OCI-LY7 (cell line): ENCODE measurements at regions not wholly inside any gene's neighbourhood (a gene's known extent, or its start where the extent isn't known, plus 50 kb on each side); places are given as distances from the start of the nearest gene placed in this dataset.

Source experiments
- EZH2phosphoT487 ChIP-seq: fragments of 200-600 bp; sonication (generic); IDR thresholded peaks from 2 replicates; pipeline ENCODE4 v1.6.1; 2018; ENCODE audit warnings: low read depth, borderline replicate concordance, mild to moderate bottlenecking, mixed run types, antibody characterized with exemption, low read length, moderate library complexity, mixed read lengths
- TF ChIP-seq, protein P1 (sequence below): fragments of 200-600 bp; sonication (generic); conservative IDR thresholded peaks from 2 replicates; pipeline ENCODE4 v1.5.1; 2014; ENCODE audit warnings: mild to moderate bottlenecking, antibody characterized with exemption, low read length, moderate library complexity, mixed read lengths

DNA sequence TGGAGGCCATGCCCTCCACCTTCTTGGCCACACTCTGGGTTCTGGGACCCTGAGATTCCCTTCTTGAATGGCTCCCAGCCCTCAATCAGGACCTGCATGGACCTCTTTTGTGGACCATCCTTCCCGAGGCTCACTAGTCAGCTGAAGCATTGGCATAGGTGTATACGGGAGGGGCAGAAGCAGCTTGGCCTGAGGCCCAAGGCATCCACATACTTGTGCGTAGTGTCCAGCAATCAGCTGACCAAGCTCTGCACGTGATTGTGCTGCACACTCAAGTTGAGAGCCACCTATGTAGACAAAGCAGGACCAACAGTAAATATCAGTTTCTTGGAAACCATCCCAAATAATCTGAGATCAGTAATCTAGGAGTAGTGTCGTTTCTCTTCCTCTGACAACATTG, 119.6 kb downstream of the INSIG2 start:
- TF ChIP-seq, protein P1, sequence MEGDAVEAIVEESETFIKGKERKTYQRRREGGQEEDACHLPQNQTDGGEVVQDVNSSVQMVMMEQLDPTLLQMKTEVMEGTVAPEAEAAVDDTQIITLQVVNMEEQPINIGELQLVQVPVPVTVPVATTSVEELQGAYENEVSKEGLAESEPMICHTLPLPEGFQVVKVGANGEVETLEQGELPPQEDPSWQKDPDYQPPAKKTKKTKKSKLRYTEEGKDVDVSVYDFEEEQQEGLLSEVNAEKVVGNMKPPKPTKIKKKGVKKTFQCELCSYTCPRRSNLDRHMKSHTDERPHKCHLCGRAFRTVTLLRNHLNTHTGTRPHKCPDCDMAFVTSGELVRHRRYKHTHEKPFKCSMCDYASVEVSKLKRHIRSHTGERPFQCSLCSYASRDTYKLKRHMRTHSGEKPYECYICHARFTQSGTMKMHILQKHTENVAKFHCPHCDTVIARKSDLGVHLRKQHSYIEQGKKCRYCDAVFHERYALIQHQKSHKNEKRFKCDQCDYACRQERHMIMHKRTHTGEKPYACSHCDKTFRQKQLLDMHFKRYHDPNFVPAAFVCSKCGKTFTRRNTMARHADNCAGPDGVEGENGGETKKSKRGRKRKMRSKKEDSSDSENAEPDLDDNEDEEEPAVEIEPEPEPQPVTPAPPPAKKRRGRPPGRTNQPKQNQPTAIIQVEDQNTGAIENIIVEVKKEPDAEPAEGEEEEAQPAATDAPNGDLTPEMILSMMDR = no peak
- TF ChIP-seq EZH2phosphoT487 = no peak
